Type B pancreatic cell (in vitro differentiated cells): ENCODE measurements at regions not wholly inside any gene's neighbourhood (a gene's known extent, or its start where the extent isn't known, plus 50 kb on each side); places are given as distances from the start of the nearest gene placed in this dataset.
A peak's percentile ranks its signal among the peaks of the same experiment; 100 is the strongest.

Experiments
- DNase-seq: peaks from one replicate; pipeline ENCODE4 v3.0.0; 2021; ENCODE audit warnings: mixed read lengths; ENCODE audit not compliant: unreplicated experiment; ENCODE audit errors: extremely low spot score
- H3K27ac Mint-ChIP-seq: 2 replicates; pipeline ENCODE4 v1.8.0; 2021; ENCODE audit warnings: mild to moderate bottlenecking, mixed read lengths
- H3K27me3 Mint-ChIP-seq: 2 replicates; pipeline ENCODE4 v1.8.0; 2021; ENCODE audit warnings: mixed read lengths
- H3K36me3 Mint-ChIP-seq: 2 replicates; pipeline ENCODE4 v1.8.0; 2021; ENCODE audit warnings: mixed read lengths
- H3K4me1 Mint-ChIP-seq: one replicate; pipeline ENCODE4 v1.8.0; 2021; ENCODE audit warnings: mixed read lengths; ENCODE audit not compliant: unreplicated experiment
- H3K4me3 Mint-ChIP-seq: 2 replicates; pipeline ENCODE4 v1.8.0; 2021; ENCODE audit warnings: mild to moderate bottlenecking, mixed read lengths
- H3K9me3 Mint-ChIP-seq: 2 replicates; pipeline ENCODE4 v1.8.0; 2021; ENCODE audit warnings: mixed read lengths
- CTCF ChIP-seq: fragments of 200-600 bp; sonication (generic); conservative IDR thresholded peaks from 2 replicates; pipeline ENCODE4 v1.5.0; 2021; ENCODE audit warnings: antibody characterized with exemption, mild to moderate bottlenecking

GRCh38 chr4:147361726-147362125, 119.2 kb upstream of the EDNRA start:
- no peak for TF ChIP-seq CTCF
- H3K4me3 Mint-ChIP-seq, result peak overlapping the region; percentile 9
- H3K27ac Mint-ChIP-seq, result peak overlapping the region; percentile 52
- no peaks in the 10 kb centered on the region for H3K36me3 Mint-ChIP-seq
- DNase-seq, result no peak
- H3K9me3 Mint-ChIP-seq, result no peaks in the 10 kb centered on the region
- H3K27me3 Mint-ChIP-seq, result no peaks in the 10 kb centered on the region
- H3K4me1 Mint-ChIP-seq, result peaks cover 47% of the 10 kb centered on the region

DNA sequence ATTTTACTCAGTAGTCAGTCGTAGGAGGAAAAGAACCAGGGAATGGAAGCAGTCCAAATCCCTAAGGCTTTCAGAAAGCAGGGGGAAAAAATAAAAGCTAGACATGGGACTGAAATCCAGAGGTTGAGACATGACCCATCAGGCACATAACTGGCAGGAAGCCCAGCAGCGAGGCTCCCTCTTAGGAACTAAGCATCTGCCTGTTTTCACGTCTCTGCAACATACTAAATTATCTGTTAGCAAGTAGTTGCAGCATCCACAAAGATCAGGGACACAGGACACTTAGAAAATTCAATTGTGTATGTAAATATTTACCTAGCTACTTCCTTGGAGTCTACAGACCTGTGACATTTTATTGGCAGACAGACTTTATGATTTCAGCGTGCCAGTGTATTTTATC, 118.0 kb upstream of the EDNRA start:
- H3K4me3 Mint-ChIP-seq, result no peak overlapping the region
- DNase-seq, result no peak
- H3K4me1 Mint-ChIP-seq, result peaks cover 47% of the 10 kb centered on the region
- no peaks in the 10 kb centered on the region for H3K27me3 Mint-ChIP-seq
- H3K27ac Mint-ChIP-seq, result no peak overlapping the region
- no peaks in the 10 kb centered on the region for H3K36me3 Mint-ChIP-seq
- TF ChIP-seq CTCF, result no peak
- H3K9me3 Mint-ChIP-seq, result no peaks in the 10 kb centered on the region

DNA sequence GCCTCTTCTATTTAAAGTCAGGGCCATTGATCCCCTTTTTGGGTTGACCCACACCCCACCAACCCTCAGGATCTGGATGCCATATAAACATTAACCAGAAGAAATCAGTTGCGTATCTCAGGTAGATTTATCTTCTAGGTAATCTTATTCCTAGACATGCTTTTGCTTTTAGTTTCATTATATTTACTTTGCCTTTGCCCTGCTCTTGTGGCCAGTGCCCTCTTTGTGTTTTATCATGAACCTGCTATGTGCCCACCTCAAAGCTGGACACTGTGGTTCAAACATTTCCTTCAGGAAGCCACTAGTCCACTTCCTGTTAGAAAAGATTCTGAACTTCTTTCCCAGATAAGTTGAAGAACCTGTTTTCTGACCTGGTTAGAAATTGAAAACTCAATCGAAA, 117.4 kb upstream of the EDNRA start:
- no peaks in the 10 kb centered on the region for H3K9me3 Mint-ChIP-seq
- H3K36me3 Mint-ChIP-seq, result no peaks in the 10 kb centered on the region
- H3K27me3 Mint-ChIP-seq, result no peaks in the 10 kb centered on the region
- H3K27ac Mint-ChIP-seq, result no peak overlapping the region
- no peak overlapping the region for H3K4me3 Mint-ChIP-seq
- no peak for TF ChIP-seq CTCF
- H3K4me1 Mint-ChIP-seq, result peaks cover 51% of the 10 kb centered on the region
- DNase-seq, result no peak

DNA sequence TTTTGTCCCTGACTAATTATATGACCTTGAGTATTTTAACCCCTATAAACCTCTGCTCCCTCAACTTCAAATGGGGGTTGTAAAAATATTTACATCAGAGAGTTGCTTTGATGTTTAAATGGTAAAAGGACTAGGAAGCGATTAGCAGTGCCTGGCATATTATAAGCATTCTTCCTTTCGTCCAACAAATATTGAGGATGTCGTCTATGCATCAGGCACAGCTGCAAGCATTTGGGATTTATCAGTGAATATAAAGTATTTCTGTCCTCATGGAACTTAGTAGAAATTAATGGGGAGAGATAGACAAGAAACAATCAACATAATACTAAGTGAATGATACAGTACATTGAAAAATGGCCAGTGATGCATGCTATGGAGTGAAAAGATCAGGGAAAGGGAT, 115.5 kb upstream of the EDNRA start:
- Mint-ChIP-seq H3K36me3 (no peaks in the 10 kb centered on the region), H3K27me3 (no peaks in the 10 kb centered on the region), H3K4me3 (no peak overlapping the region), H3K4me1 (peaks cover 45% of the 10 kb centered on the region), H3K9me3 (no peaks in the 10 kb centered on the region), H3K27ac (no peak overlapping the region)
- DNase-seq, result no peak
- TF ChIP-seq CTCF, result no peak

GRCh38 chr4:147366164-147366563, 114.7 kb upstream of the EDNRA start:
- Mint-ChIP-seq H3K27ac (no peak overlapping the region), H3K27me3 (no peaks in the 10 kb centered on the region), H3K4me3 (no peak overlapping the region), H3K4me1 (peaks cover 39% of the 10 kb centered on the region), H3K9me3 (no peaks in the 10 kb centered on the region), H3K36me3 (no peaks in the 10 kb centered on the region)
- TF ChIP-seq CTCF, result no peak
- DNase-seq, result no peak

DNA sequence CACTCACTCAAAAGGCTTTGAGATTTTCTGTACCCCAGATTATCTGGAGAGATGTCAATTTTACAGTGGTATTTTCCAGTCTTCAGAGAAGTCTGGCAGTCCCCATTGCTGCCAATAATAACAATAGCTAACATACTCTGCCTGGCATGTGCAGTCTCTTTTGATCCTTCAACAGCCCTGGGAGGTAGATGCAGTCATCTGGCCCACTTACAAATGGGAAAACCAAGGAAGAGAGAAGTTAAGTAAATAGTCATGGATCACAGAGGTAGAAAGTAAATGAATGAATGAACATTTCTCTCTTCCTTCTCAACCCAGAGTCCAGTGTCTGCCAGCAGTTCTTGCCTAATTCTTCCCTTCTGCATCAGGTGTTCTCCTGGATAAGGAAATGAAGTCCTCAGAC, 113.0 kb upstream of the EDNRA start:
- TF ChIP-seq CTCF, result no peak
- Mint-ChIP-seq H3K27me3 (no peaks in the 10 kb centered on the region), H3K27ac (no peak overlapping the region), H3K4me3 (no peak overlapping the region), H3K36me3 (no peaks in the 10 kb centered on the region), H3K4me1 (peaks cover 24% of the 10 kb centered on the region), H3K9me3 (peaks cover 6% of the 10 kb centered on the region)
- DNase-seq, result no peak
